ENCODE measurements at regions not wholly inside any gene's neighbourhood (a gene's known extent, or its start where the extent isn't known, plus 50 kb on each side); places are given as distances from the start of the nearest gene placed in this dataset.
A peak's percentile ranks its signal among the peaks of the same experiment; 100 is the strongest.

DNA sequence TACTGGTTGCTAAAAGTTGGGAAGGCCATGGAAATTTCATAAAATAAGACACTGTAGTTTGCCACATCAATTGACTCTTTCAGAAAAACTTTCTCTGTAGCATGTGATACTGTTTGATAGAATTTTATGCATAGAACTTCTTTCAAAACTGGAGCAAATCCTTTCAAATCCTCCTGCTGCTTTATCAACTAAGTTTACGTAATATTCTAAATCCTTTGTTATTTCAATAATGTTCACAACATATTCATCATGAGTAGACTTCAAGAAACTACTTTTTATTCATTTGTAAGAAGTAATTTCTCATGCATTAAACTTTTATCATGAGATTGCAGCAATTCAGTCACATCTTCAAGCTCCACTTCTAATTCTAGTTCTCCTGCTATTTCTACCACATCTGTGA, 199.3 kb downstream of the PCDH18 start:
- DNase-seq (ENCODE audit: low read depth, low spot score) = no peak

DNA sequence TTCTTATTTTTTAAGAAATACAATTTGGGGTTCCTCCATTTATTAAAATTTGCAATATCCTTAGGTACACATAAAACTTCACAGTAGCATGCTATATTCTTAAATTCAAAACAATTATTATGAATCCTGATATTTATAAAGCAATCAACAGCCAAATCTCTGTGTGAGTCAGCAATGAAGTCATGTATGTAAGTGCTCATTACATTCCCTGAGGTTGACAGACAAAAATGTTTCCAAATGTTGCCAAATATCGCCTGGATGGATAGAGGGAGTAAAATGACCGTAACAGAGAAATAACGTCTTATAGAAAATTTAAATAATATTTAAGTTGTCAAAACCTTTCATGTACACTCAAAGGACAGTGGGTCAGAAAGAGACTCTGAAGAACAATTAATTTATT, 220.0 kb downstream of the PCDH18 start:
- DNase-seq (ENCODE audit: low read depth, low spot score) = no peak

DNA sequence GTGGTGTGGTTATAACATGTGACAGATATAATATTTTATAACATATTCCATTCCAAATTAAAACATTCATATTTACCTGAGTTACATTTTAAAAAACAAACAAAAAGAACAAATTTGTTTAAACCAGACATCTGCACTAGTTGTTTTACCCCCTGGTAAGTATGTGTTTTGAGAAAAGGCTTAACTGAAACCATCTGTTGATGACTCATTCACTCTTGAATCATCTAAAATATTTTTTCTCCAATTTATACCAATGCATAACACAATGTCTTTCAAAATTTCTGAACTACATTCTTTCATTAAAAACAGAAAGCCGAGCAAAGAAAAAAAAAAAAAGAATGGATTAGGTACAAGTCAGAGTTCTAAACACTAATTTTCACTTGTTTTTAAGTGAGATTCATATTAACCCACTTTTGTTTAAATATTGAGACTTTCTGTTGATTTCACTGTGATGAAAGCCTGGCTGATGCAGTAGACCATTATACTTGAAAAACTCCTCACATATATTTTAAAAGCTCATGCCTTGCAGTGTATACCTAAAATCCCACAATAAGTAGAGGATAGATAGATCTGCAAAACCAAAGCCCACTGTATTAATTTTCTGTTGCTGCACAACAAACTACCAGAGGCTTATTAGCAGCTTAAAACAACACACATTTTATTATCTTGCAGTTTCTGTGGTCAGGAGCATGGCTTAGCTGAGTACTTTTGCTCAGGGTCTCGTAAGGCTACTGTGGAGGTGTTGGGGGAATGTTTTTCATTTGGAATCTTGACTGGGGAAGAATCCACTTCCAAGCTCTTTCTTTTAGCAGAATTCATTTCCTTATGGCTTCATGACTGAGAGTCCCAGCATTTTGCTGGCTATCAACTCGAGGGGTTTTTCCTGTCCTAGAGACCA, 221.5 kb downstream of the PCDH18 start:
- DNase-seq (ENCODE audit: low read depth, low spot score) = peak; percentile 60

DNA sequence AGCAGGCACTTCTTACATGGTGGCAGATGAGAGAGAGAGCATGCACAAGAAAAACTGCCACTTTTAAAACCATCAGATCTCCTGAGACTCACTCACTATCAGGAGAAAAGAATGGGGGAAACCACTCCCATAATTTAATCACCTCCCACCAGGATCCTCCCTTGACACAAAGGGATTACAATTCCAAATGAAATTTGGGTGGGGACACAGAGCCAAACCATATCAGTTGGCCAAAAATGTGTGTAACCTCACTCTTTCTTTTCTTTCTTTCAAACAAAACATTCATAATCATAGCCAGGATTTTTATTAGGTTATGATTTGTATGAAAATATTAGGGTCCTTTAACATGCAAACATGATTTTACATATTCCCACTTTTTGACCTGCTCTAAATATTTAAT, 222.1 kb downstream of the PCDH18 start:
- DNase-seq (ENCODE audit: low read depth, low spot score) = peak; percentile 6

DNA sequence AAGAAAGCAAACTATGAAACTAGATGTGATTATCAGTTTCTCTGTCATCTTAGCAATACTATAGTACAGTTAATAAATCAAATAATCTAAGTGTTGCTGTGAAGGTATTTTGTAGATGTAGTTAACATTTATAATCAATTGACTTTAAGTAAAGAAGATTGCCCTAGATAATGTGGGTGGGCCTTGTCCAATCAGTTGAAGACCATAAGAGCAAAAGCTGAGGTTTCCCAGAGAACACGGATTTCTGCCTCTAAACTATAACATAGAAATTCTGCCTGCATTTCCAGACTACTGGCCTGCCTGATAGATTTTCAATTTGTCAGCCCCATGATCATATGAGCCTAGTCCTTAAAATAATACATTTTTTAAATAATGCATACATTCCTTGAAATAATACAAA, 222.9 kb downstream of the PCDH18 start:
- DNase-seq (ENCODE audit: low read depth, low spot score) = no peak

DNA sequence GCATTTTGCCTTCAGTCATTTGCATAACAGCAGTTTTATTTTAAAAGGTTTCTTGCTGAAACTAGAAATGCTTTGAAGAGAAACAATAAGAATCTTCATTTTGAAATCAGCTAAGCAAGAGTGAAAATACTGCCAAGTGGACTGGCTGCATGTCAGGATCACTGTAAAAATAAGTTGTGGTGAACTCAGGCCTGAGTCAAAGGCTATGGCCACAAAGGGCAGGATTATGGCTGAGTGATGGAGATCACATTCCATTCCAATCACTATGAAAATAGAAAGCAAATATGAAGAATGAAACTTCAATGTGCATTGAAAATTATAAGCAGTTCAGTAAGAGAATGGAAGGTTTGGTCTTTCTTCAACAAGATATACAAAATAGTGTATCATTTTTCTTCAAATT, 224.5 kb downstream of the PCDH18 start:
- DNase-seq (ENCODE audit: low read depth, low spot score) = peak; percentile 50

DNA sequence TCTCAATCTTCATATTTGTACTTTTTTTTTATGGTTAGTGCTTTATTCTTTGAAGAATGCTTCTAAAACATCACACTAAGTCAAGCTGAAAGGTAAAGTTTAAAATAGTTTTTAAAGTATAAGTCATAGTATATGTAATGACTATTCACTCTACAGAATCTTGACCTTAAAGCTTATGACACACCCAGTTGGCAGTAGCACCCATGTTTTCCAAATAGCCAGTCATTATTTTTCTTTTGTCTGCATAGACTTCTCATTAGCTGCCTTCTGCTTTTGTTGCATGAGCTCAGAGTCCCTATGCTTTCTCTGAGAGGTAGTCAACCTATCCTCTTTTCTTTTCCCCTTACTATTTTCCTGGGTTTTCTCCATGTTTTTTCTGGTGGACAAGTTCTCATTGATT, 231.5 kb downstream of the PCDH18 start:
- no peak for DNase-seq (ENCODE audit: low read depth, low spot score)

DNA sequence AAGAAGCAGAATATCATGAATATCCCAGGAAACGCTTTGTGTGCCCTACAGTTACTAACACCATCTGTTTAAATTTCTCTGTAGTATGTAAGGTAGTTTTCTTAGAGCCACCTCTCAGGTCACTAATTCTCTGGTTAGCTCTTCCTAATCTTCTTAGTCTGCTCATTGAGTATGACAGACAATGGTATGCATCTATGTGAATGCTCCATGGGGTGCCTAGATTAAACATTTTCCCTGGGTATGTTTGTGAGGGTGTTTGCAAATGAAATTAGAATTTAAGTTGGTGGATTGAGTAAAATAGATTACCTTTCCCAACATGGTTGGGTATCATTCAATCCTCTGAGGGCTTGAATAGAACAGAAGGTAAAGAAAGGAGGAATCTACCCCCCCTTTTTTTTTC, 233.0 kb downstream of the PCDH18 start:
- no peak for DNase-seq (ENCODE audit: low read depth, low spot score)

DNA sequence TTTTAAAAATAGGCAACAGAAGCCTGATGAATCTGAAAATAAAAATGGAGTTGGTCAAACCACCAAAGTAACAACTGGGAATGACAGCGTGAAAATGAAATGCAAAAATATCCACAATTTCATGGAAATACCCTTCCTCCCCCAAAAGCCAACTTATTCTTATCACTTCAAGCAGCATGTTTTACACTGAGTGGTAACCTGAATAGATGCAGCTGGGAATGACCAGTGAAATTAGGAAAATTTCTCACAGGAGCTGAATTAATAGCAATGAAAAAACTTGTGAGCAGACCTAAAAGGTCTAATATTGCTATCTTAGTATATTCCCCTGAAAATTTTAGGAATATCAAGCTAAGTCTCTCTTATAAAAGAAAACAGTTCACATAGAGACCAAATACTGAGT, 239.0 kb downstream of the PCDH18 start:
- DNase-seq (ENCODE audit: low read depth, low spot score) = no peak

DNA sequence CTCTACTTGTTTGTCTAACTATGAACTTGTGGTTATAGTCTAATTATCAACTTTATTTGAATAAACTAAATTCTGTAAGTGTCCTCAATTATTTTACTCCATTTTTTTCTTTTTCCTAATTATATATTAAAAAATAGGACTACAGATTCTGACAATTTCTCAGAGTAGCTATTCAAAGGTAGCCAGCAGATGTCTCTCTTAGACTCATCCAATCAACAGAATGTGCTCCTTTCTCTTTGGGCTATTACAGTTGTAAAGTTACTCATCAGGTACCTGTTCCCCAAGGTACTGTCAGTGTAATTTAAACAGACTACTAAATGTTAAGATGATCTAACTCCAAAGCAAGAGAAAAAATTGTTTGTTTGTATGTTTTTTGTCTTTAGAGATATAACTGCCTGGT, 248.6 kb downstream of the PCDH18 start:
- no peak for DNase-seq (ENCODE audit: low read depth, low spot score)

DNA sequence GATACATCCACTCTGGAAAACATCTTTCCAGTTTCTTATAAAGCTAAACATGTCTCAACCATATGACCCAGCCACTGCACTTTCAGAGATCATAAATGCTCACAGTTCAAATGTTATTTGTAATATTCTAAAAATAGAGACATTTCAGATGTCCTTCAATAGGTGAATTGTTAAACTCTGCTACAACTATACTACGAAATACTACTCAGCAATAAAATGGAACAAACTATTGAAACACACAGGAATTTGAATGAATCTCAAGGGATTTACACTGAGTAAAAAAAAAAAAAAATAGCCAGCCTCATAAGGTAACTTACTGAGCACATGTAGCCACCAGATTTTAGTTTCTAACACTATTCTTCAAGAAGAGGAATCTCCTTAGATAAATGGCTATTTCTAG, 253.9 kb downstream of the PCDH18 start:
- DNase-seq (ENCODE audit: low read depth, low spot score) = no peak

DNA sequence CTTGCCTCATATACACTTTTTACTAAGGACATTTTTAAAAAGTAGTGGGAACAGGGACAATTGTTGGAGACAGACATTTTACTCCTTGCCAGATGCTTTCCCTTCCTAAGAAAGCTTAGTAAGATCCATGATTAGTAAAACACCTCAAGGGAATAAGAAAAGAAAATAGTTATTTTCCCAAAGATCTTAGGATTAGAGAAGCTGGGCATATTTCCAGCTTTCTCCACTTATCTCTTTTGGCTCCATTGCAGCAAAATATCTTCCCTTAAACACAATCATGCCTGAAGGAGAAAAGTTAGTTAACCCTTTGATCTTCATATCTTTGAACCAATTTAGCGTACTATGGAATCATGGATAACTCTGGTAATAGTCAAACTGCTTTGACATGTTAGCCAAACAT, 257.9 kb downstream of the PCDH18 start:
- DNase-seq (ENCODE audit: low read depth, low spot score) = no peak

DNA sequence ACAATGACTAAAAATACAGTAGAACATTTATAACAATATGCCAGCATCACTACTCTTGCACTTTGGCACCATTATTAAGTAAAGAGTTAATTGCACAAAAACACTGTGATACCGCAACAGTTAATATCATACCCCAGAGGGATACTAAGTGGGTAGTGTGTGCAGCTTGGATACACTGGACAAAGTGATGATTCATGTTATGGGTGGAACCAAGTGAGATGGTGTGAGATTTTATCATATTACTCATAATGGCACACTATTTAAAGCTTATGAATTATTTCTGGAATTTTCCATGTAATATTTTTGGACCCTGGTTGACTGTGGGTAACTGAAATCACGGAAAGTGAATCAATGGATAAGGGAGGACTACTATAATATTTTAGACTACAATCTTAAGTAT, 265.3 kb downstream of the PCDH18 start:
- DNase-seq (ENCODE audit: low read depth, low spot score) = no peak

DNA sequence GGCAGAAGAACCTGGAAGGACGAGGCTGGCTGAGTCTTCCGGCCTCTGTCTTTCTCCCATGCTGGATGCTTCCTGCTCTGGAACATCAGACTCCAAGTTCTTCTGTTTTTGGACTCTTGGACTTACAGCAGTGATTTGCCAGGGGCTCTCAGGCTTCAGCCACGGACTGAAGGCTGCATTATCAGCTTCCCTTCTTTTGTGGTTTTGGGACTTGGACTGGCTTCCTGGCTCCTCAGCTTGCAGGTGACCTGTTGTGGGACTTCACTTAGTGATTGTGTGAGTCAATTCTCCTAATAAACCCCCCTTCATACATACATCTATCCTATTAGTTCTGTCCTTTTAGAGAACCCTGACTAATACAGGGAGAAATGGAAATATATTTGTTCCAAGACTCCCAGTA, 265.8 kb downstream of the PCDH18 start:
- no peak for DNase-seq (ENCODE audit: low read depth, low spot score)

DNA sequence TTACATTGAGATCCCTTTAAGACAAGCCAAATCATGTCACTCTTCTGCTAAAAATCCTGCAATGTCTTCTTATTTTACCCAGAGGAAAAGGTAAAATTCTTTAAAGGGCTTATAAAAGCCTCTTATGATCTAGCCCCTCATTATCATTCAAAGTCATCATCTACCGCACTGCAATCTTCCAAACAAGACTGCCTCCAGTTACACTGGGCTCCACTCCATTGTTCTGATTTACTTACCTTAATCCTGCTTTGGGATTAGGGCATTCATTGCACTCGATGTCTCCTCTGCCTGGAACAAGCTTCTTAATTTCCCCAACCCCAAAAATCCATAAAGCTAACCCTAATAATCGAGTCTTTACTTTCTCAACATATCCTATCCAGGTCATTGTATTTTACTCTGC, 269.1 kb downstream of the PCDH18 start:
- DNase-seq (ENCODE audit: low read depth, low spot score) = no peak

DNA sequence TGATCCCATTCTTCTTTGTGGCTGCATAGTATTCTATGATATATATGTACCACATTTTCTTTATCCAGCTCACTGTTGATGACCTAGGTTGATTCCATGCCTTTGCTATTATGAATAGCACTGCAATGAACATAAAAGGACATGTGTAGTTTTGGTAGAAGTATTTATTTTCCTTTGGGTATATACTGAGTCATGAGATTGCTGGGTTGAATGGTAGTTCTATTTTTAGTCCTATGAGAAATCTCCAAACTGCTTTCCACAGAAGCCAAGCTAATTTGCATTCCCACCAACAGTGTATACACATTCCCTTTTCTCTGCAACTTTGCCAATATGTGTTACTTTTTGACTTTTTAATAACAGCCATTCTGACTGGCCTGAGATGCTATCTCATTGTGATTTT, 278.3 kb downstream of the PCDH18 start:
- DNase-seq (ENCODE audit: low read depth, low spot score) = no peak

DNA sequence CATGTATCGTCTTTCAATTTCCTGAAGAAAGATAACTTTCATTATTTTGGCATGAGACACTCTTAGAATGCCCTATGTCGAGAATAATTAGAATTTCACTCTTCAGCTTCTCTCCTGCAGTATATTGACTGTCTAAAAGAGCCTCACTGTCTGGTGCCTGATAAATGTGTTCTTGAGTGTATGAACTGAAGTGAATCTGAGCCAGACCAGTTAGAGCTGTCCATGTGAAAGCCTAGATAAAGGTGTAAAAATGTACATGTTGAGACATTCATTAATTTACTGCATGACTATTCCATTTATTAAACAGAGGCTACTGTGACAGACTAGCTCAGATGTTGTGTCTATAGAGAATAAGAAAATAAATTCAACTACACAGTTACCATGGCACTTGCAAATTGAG, 283.2 kb downstream of the PCDH18 start:
- DNase-seq (ENCODE audit: low read depth, low spot score) = no peak

DNA sequence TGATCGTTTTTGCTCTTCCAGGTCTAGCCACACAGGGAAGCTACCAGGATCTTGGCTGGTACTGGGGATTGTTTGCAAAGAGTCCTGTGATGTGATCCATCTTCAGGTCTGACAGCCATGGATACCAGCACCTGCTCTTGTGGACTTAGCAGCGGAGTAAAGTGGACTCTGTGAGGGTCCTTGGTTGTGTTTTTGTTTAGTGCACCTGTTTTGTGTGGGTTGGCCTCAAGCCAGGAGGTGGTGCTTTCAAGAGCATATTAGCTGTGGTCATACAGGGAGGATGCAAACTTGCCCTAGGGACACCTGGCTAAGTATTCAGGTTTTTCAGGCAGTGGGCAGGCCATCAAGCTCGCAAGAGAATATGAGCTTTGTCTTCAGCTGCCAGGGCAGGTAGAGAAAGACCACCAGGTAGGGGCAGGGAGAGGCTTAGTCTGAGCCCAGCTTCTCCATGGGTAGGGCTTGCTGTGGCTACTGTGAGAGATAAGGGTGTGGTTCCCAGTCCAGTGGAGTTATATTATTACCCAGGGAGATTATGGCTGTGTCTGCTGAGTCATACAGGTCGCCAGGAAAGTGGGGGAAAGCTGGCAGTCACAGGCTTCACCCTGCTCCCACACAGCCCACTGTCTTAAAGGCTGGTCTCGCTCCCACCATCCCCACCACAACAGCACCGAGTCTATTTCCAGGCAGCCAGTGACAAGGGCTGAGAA, 293.7 kb downstream of the PCDH18 start:
- no peak for DNase-seq (ENCODE audit: low read depth, low spot score)

DNA sequence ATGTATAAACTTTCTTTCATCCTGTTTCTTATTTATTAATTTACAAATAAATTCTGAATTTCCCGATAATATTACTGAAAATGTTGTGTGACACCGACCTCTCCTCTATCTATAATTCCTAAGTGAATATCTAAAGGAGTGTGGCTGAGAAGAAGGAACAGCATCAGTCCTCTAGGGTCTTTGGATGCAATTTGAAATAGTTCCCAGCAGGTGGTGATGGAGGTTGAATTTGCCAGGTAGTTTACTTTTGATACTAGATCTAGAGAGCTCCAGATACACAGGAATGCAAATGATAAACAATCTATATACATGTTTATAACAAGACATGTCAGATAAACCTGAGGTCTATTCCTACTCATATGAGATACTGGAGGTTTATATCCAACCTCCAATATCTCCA, 305.4 kb downstream of the PCDH18 start:
- no peak for DNase-seq (ENCODE audit: low read depth, low spot score)

DNA sequence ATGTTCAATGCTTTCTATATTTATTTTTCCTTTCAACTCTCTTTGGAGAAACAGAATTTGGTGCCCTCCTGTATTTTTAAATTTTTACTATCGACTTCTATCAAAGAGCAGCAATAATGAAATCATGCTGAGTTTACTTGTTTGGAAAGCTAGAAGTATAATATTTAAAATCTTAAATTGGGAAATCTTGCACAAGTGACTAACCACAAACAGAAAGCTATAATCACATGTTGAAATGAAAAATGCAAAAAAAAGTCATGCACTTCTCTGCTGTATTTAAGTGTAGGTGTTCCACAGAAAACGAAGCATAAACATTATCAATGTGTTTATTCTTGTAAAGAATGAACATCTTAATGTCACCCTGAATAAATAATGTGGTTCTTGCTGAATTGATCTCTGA, 306.1 kb downstream of the PCDH18 start:
- DNase-seq (ENCODE audit: low read depth, low spot score) = no peak

DNA sequence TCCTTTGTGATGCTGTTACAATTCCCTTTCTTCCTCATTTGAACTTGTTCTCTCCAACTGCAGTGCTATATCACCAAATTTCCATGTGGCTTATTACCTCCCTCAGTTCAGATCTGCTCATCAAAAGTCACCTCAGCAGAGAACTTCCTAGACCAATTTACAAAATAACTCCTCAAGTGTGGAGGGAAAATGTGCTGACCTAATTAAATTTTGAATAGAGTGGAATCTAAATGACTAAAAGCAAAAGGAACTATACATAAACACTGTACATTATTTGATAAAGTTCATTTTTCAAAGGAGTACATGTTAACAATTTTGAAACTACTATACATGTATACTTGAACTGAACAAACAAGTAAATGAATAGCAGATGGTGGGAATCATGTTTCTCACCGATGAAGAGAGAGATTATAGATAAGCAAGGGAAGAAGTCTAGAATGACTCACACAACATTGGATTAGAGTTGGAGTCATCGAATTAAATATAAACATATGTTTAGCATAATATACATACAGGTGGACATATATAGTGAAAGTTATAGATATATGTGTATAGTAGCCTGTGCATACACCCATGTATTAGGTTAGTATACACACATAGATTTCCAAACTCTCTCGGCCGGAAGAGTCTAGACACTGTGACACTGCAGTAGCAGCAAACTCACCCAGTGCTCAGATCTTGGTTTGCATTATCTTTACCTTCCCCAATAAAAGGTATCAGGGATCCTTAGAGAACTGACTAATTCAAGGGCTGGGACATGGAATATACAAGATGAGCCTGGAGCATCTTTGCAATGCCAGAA, 318.7 kb downstream of the PCDH18 start:
- no peak for DNase-seq (ENCODE audit: low read depth, low spot score)

DNA sequence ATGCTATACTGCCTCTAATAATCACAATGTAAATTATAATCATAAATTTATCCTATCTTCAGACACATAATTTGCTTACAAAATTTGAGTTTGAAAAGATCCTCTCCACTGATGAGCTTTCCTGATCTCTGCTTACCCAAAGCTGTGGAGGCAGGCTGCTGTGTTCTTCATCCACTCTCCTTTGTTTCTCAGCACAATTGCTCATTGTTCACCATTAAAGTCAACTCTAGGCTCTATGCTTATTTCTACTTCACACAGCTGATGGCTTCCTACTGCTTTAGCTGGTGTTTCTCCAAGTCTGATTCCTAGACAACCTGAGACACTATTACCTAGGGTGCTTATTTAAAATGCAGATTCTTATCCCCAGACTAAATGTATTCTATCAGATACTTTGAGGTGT, 319.7 kb downstream of the PCDH18 start:
- no peak for DNase-seq (ENCODE audit: low read depth, low spot score)
